Smooth muscle cell (in vitro differentiated cells): ENCODE measurements at regions not wholly inside any gene's neighbourhood (a gene's known extent, or its start where the extent isn't known, plus 50 kb on each side); places are given as distances from the start of the nearest gene placed in this dataset.

Experiments
- DNase-seq: peaks from one replicate; lab custom pipeline; 2025; ENCODE audit not compliant: unreplicated experiment; lab: John Stamatoyannopoulos, UW
- H2AFZ ChIP-seq: fragments of 200-600 bp; sonication (generic); 2 replicates; pipeline ENCODE4 v1.6.0; 2016; ENCODE audit warnings: antibody characterized with exemption, low read depth, mild to moderate bottlenecking
- H3F3A ChIP-seq: fragments of 200-600 bp; sonication (generic); 2 replicates; pipeline ENCODE4 v1.6.0; 2017; ENCODE audit warnings: antibody characterized with exemption, low read depth
- H3K27ac ChIP-seq: fragments of 200-600 bp; sonication (generic); 2 replicates; pipeline ENCODE4 v1.5.1; 2016; ENCODE audit warnings: low read depth, mild to moderate bottlenecking
- H3K27me3 ChIP-seq: fragments of 200-600 bp; sonication (generic); 2 replicates; pipeline ENCODE4 v1.6.1; 2016; ENCODE audit warnings: low read depth, mild to moderate bottlenecking
- H3K36me3 ChIP-seq: fragments of 200-600 bp; sonication (generic); 2 replicates; pipeline ENCODE4 v1.5.1; 2016; ENCODE audit warnings: low read depth
- H3K4me1 ChIP-seq: fragments of 200-600 bp; sonication (generic); 2 replicates; pipeline ENCODE4 v1.5.1; 2016; ENCODE audit warnings: low read depth
- H3K4me2 ChIP-seq: fragments of 200-600 bp; sonication (generic); 2 replicates; pipeline ENCODE4 v1.6.0; 2016; ENCODE audit warnings: mild to moderate bottlenecking
- H3K4me3 ChIP-seq: fragments of 200-600 bp; sonication (generic); 2 replicates; pipeline ENCODE4 v1.5.1; 2016; ENCODE audit warnings: mild to moderate bottlenecking
- H3K79me2 ChIP-seq: fragments of 200-600 bp; sonication (generic); 2 replicates; pipeline ENCODE4 v1.6.0; 2016; ENCODE audit warnings: low read depth, mild to moderate bottlenecking
- H3K9ac ChIP-seq: fragments of 200-600 bp; sonication (generic); 2 replicates; pipeline ENCODE4 v1.6.0; 2016; ENCODE audit warnings: low read depth
- H3K9me3 ChIP-seq: fragments of 200-600 bp; sonication (generic); replicated peaks from 2 replicates; pipeline ENCODE4 v1.5.1; 2016; ENCODE audit warnings: low read depth
- H4K20me1 ChIP-seq: fragments of 200-600 bp; sonication (generic); 2 replicates; pipeline ENCODE4 v1.6.0; 2016; ENCODE audit warnings: low read depth
- CTCF ChIP-seq: fragments of 200-600 bp; sonication (generic); IDR thresholded peaks from 2 replicates; pipeline ENCODE4 v1.5.1; 2017; ENCODE audit warnings: borderline replicate concordance, mild to moderate bottlenecking, antibody characterized with exemption; ENCODE audit not compliant: insufficient read depth, poor library complexity, severe bottlenecking
- WGBS: methylation state at CpG from one replicate; pipeline ENCODE4 v1.1.7; 2016; ENCODE audit warnings: low lambda C conversion rate; 5-methylcytosine and 5-hydroxymethylcytosine counted together

- no peaks in the 10 kb centered on the region for H3K36me3 ChIP-seq
- H3K4me1 ChIP-seq = no peaks in the 10 kb centered on the region
- no peak for TF ChIP-seq CTCF
- no peak overlapping the region for H3K4me2 ChIP-seq
- H3K9me3 ChIP-seq = no peaks in the 10 kb centered on the region
- no peak overlapping the region for H3K27ac ChIP-seq
- no peaks in the 10 kb centered on the region for H3F3A ChIP-seq
- H3K79me2 ChIP-seq = no peaks in the 10 kb centered on the region
- H3K4me3 ChIP-seq = no peak overlapping the region
- H2AFZ ChIP-seq = peak overlapping the region; percentile 41
- H4K20me1 ChIP-seq = no peaks in the 10 kb centered on the region
- H3K9ac ChIP-seq = no peak overlapping the region
- no peak for DNase-seq
- peaks cover 9% of the 10 kb centered on the region for H3K27me3 ChIP-seq
Measured at GRCh38 chr7:142534726-142535122, 214.5 kb upstream of the PRSS1 start.

DNA sequence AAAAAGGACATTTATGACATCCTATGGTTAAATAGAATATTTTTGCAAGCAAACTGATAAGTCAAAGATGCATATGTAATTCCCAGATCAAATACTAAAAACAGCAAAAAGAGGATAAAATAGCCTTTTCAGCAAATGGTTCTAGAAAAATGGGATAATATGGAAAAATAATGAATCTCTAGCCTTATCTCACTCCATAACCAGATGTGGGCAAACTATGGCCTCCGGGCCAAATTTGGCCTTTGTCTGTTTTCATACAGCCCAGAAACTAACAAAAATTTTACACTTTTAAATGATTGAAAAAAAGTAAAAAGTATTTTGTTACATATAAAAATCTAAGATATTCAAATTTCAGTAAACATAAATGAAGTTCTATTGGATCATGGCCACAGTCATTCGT is 215.4 kb upstream of the PRSS1 start:
- H3K36me3 ChIP-seq = no peaks in the 10 kb centered on the region
- H3K4me3 ChIP-seq = no peak overlapping the region
- TF ChIP-seq CTCF = no peak
- no peak overlapping the region for H3K9ac ChIP-seq
- no peaks in the 10 kb centered on the region for H3K4me1 ChIP-seq
- H2AFZ ChIP-seq = no peak overlapping the region
- no peaks in the 10 kb centered on the region for H4K20me1 ChIP-seq
- H3K27me3 ChIP-seq = peaks cover 15% of the 10 kb centered on the region
- H3F3A ChIP-seq = no peaks in the 10 kb centered on the region
- H3K79me2 ChIP-seq = no peaks in the 10 kb centered on the region
- H3K27ac ChIP-seq = no peak overlapping the region
- no peak overlapping the region for H3K4me2 ChIP-seq
- 85% methylated on average over 2 of the region's 2 CpGs for WGBS
- no peak for DNase-seq
- H3K9me3 ChIP-seq = no peaks in the 10 kb centered on the region

DNA sequence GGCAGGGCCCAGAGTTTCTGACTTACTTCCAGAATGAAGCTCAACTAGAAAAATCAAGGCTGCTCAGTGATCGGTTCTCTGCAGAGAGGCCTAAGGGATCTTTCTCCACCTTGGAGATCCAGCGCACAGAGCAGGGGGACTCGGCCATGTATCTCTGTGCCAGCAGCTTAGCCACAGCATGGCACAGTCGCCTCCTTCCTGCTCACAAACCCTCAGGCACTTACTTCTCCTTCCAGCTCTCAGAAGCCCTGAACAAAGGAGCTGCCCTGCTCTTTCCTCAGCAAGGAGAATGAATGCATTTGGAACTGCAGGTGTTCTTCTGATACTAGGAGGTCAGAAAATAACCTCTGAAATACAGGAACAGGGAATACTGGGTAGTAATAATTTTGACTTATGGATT is 219.7 kb upstream of the PRSS1 start:
- TF ChIP-seq CTCF = no peak
- 86% methylated on average over 4 of the region's 4 CpGs for WGBS
- H2AFZ ChIP-seq = no peak overlapping the region

DNA sequence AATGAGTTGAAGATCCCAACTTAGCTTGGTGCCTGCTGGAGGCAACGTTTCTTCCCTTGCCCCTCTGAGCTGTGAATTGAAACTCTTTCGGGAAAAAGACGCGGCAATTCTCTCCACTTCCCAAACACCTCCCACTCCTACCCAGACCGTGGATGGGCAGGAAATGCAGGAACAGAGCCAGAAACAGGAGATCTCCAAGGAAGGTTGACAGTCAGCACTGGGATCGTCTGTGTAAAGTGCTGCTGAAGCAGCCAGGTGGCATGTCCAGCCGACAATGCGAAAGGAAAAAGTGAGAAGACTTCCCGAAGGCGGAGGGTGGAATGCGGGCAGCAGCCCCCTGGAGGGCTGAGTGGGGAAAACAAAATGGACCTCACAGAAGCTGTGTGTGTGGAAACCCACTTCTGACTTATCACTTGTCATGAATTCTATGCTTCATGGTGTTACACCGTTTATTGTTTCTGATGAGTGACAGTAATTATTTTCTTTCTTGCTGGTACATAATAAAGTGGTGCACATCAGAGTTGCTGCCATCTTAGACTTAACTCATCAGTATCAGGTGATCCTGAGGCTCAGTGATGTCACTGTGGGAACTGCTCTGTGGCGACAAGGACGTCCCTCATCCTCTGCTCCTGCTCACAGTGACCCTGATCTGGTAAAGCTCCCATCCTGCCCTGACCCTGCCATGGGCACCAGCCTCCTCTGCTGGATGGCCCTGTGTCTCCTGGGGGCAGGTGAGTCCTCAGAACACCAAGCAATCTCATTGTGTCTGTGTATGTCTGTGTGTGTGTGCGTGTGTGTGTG is 220.5 kb upstream of the PRSS1 start:
- H2AFZ ChIP-seq = no peak overlapping the region
- 66% methylated on average over 15 of the region's 15 CpGs for WGBS
- no peaks in the 10 kb centered on the region for H3K79me2 ChIP-seq
- no peaks in the 10 kb centered on the region for H3K9me3 ChIP-seq
- no peak overlapping the region for H3K4me2 ChIP-seq
- no peaks in the 10 kb centered on the region for H3F3A ChIP-seq
- DNase-seq = no peak
- H4K20me1 ChIP-seq = no peaks in the 10 kb centered on the region
- H3K27me3 ChIP-seq = peaks cover 41% of the 10 kb centered on the region
- no peak for TF ChIP-seq CTCF
- no peak overlapping the region for H3K27ac ChIP-seq
- H3K9ac ChIP-seq = no peak overlapping the region
- H3K36me3 ChIP-seq = no peaks in the 10 kb centered on the region
- no peaks in the 10 kb centered on the region for H3K4me1 ChIP-seq
- no peak overlapping the region for H3K4me3 ChIP-seq

More for the DNA sequence above, 219.7 kb upstream of the PRSS1 start:
- Histone ChIP-seq H3K4me2 (no peak overlapping the region), H3K79me2 (no peaks in the 10 kb centered on the region), H4K20me1 (no peaks in the 10 kb centered on the region), H3K27ac (no peak overlapping the region), H3K9me3 (no peaks in the 10 kb centered on the region), H3K27me3 (peaks cover 41% of the 10 kb centered on the region), H3K4me3 (no peak overlapping the region), H3F3A (no peaks in the 10 kb centered on the region), H3K36me3 (no peaks in the 10 kb centered on the region), H3K4me1 (no peaks in the 10 kb centered on the region), H3K9ac (no peak overlapping the region)
- DNase-seq = no peak
